GM21619 (cell line): ENCODE measurements at regions not wholly inside any gene's neighbourhood (a gene's known extent, or its start where the extent isn't known, plus 50 kb on each side); places are given as distances from the start of the nearest gene placed in this dataset.

Source experiments
- ATAC-seq: cut with Tn5 transposase; IDR thresholded peaks from one replicate; pipeline ENCODE4 v1.9.1; 2021; ENCODE audit not compliant: unreplicated experiment

DNA sequence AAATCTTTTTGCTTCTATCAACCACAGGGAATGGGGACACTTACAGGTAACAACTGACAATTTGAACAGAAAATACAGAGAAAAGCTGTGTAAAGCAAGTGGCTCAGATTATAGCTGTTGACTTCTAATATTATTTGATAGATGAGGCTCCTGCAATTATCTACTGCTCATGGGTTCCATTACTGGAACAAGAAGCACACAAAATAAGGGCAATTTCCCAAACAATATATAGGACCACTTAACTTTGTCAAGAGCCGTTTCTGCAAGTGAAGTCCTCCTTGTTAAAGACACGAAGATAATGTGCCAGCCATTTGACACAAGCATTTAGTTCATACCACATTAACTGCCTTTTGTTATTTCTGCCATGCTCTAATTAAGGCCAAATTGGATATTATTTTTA, 315.5 kb upstream of the ARID1B start:
- ATAC-seq, result no peak

DNA sequence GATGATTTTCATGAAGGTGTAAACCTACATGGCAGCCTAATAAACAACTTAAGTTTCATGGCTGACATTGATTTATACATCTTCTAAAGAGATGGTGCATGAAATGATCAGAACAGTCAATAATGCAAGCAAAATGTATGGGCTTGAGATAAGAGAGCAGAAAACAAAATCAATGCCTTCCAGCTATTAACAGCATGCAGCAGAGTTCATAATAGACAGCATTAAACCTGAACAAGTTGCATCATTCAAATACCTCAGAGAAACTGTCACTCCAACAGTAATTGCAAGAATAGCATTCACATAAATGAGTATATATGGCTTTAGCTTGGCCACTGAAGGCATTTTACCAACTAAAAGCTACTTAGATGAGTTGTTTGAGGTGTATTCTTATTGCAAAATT, 319.6 kb upstream of the ARID1B start:
- no peak for ATAC-seq

DNA sequence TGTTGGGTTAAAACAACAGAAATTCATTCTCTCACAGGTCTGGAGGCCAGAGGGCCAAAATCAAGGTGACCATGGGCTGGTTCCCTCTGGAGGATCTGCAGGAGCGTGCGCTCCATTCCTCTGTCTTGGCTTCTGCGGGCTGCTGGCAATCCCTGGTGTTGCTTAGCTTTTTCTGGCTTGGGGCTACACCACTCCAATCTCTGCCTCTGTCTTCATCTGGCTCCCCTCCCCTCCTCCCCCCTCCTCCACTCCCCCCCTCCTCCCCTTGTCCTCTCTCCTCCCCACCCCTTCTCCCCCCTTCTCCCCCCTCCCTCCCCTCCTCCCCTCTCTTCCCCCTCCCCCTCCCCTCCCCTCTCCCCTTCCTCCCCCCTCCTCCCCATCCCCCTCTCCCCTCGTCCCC, 321.3 kb upstream of the ARID1B start:
- ATAC-seq, result no peak

DNA sequence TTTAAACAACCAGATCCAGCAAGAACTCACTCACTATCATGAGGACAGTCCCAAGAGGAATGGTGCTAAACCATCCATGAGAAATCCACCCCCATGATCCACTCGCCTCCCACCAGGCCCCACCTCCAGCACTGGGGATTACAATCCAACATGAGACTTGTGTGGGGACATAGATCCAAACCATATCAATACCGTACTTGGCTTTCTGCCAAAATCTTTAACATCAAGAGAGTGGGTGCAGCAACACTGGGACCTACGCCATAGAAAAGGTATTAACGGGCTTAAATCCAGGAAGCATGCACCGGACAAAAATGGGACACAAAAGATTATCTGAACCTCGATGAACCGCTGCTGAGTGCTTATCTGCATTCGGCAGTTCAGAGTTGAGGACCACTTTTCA, 322.3 kb upstream of the ARID1B start:
- no peak for ATAC-seq

DNA sequence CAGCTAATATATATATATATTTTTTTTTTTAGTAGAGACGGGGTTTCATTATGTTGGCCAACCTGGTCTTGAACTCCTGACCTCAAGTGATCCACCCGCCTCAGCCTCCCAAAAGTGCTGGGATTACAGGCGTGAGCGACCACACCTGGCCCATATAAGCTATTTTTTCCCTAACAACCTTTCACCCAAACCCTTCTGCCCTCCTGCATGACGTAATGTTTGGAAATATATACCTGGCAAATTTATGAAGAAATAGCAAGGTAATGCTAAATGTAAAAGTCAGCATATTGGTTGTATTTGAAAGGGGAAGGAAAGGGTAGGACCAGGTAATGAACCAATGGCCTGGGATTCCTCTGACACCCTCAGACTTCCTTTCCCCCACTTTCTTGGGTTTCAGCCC, 325.5 kb upstream of the ARID1B start:
- no peak for ATAC-seq

DNA sequence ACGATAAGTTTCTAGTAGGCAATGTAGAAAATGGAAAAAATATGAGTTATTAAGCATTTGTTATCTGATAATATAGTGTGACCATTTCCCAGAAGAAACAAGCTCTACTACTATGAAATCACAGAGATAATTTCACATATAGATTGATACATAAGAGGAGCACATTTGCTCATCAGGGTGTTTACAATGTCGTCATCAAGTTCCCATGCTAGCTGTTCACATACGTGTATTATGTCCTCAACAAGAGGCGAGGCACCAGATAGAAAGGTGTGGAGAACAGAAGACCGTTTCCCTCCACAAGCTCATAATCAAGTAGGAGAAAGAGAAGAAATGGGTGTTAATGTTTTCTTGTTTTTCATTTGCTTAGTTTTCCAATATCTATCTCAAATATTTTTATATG, 326.1 kb upstream of the ARID1B start:
- ATAC-seq, result no peak

DNA sequence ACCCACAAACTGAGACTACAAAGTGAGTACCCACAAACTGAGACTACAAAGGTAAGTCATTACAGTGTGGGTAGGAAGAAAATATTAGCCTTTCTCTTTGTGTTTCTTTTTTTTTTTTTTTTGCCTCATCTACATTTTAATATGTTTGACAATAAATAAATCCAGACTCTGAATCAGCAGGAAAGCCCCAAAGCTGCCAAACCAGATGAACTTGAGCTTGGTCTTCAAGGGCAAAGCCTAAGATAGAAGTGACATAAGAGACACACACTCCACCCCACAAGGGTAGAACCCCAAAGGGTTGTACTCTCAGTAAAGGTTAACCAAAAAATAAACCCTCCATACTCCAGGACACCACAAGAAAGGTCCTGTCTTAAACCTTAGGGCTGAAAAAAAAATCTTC, 326.8 kb upstream of the ARID1B start:
- ATAC-seq, result no peak

DNA sequence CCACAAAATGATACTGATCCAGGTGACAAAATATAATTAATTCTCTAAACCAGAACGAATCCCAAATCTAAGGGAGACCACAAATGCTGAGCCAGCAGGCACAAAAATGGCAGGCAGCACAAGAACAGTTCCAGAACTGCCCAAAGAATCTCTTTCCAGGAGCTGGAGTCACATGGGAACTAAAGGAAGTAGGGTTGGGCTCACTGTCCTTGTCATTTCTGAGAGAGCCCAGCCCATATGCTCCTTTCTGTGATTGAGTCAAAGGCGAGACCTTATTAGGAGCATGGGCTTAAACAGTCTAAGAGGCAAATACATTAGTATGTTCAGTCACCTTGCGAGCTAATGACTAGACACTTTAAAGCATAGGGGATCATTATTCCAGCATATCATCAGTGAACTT, 327.6 kb upstream of the ARID1B start:
- ATAC-seq, result no peak

DNA sequence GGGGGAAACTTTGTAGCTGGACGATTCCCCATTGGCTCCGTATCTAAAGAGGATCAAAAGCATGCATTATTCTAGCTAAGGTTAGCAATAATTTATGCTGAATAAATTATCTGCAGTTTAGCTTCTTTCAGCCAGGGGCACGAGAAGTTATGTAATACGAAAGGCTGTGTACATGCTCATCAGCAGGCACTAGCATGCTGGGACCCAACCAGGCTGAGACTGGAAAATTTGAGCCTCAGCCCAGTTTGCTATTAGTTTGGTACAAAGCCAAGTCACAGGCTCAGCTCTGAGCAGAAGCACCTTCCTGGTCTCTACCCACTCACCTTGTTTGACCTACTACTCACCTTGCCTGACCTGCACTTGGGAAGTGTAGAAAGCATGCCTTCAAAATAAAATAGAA, 328.1 kb upstream of the ARID1B start:
- ATAC-seq, result no peak

DNA sequence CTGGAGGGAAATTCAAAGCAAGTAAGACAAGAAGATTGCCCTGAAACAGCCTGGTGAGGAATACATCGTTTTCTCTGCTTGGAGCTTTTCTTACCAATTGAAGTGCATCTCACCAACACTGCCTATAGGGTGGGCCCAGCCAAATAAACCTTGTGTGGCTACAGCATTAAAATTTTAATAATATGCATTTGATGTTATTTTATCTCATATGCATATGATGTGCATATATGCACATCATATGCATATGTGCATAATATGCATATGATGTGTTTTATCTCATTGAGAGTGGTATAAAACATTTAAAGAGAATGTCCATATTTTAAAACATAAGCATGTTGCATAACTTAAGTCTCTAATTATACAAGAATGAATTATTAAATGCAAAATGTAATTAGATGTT, 328.6 kb upstream of the ARID1B start:
- no peak for ATAC-seq

DNA sequence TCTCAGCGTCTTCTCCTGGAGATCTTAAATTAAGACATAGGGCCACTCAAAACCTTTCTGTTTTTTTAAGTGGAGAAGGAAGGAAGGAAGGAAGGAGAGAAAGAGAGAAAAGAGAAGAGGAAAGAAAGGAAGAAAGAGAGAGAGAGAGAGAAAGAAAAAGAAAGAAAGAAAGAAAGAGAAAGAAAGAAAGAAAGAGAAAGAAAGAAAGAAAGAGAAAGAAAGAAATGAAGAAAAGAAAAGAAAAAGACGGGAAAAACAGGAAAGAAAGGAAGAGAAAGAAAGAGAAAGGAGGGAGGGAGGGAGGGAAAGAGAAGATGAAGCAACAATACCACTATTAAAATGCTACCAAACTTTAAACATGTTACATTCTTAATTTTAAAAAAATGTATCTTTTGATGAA, 336.5 kb upstream of the ARID1B start:
- ATAC-seq, result no peak

DNA sequence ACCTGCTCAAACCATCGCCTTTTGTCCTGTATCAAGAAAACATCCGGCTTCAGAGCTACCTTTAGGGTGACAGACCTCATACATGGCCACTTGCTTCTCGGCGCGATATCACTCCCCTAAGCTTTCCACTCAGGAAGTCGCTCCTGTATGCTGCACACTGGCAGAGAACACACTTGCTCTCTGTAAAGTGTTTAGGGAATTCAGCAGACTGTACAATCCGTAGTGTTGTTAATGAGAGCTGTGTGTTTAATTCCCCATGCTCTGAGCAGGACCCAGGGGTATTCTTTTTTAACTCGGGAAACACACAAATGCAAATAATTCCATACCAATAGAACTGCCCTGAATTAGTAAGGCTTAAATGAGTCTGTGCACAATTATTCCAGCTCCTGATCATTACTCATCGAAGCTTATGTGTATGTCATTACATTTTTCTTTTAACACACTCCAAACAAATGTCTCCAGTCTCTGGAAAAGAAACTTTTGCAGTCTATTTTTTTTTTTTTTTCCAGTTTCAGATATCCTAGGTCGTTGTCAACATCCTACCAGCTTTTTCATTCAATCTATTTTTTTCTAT, 338.7 kb upstream of the ARID1B start:
- no peak for ATAC-seq

DNA sequence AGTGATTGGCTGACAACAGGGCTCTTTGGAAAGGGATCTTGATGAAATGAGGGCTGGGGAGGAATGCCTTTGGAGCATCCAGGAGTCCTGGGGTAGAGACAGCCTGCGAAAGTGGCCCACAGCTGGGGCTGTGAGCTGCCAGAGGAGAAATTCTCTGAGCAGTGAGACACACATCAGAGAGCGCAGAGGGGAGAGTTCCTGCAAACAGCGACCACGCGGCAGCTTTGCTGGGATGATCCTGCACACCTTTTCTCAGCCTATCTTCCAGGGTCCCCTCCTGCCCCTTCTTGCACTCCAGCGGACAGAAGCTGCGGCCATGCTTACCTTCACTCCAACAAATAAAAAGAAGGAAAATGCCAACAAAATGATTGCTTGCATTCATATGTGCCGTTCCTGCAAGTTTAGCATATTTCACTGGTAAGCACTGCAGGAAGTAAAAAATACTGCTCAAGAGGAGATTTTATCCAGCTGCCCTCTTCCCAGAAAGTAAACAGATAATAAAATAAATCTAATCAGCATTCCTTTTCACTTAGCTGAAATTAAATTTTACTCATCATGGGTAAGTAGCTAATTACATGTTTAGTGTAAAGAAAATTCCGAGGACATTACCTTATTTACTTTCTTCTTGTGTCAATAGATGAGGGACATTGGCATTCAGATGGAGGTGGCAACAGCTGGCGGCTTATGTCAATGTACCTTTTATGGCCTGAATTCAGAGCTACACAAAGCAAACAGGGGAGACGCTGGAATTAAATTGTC, 339.9 kb upstream of the ARID1B start:
- no peak for ATAC-seq

DNA sequence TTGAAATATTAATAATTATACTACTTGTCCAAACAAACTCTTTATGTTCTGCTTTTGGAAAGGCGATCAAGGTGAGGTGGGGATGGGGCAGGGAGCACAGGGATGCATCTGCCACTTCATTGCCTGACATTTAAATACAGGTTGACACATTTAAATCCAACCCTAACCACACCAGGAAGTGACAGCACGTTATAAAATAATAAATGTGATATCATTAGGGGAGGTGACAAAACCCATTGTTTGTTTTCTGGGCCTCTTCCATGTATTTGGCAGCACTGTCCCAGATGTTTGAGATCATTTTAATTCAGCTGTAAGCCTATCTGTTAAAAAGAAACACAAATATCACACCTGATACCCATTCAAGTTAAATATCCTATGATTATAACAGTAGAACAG, 342.4 kb upstream of the ARID1B start:
- ATAC-seq, result no peak

DNA sequence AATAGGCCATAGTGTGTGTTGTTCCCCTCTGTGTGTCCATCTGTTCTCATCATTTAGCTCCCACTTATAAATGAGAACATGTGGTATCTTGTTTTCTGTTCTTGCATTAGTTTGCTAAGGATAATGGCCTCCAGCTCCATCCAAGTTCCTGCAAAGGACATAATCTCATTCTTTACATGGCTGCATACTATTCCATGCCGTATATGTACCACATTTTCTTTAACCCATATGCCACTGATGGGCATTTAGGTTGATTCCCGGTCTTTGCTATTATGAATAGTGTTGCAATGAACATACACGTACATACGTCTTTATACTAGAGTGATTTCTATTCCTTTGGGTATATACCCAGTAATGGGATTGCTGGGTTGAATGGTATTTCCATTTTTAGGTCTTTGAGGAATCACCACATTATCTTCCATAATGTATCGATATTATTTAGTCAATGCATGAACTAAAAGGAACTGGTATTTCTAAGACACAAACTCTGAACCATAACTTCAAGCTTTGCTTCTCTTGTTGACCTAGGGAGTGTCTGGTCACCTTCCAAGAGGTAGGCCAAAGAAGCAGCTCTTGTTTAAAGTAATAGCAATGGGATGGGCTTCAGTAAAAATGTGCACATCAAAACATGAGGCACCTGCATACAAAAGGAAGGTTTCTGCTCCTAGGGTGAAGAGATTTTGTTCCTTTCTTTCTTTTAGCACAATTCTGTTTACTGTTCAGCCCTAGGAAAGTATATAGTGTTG, 343.0 kb upstream of the ARID1B start:
- no peak for ATAC-seq

DNA sequence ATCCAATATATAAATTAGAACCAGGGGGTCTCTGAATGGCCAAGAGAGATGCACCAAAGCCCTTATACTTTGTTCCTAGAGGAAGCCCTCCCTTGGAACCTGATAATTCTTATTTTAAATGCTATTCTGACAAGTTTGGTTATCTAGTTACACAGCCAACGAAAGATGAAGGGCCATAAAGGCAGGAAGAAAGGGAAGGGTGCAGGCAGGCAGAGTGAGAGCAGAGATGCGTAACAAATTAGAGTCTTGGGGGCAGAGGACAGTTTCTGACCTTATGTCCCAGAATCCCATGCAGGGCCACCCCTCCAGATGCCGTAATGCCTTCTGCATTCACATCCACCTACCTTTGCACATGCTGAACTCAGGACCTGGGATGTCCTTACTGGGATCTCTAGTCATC, 344.6 kb upstream of the ARID1B start:
- ATAC-seq, result no peak

DNA sequence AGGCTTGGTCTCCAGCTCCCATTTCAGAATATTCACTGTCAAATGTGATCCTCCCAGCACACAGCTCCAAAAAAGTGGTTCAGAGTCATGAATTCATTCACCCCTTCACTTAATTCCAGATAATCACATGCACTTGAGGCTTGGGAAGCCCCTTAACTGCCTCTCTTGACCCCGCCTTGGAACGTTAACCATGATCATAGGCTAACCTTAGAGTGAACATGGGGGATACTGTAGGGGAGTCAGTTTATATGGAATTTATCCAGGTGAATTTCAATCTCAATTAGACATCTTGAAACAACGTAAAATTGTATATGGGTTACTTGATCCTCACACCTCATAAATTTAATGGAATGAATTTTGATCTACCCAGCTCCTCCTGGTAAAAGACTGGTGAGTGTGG, 346.8 kb upstream of the ARID1B start:
- no peak for ATAC-seq

DNA sequence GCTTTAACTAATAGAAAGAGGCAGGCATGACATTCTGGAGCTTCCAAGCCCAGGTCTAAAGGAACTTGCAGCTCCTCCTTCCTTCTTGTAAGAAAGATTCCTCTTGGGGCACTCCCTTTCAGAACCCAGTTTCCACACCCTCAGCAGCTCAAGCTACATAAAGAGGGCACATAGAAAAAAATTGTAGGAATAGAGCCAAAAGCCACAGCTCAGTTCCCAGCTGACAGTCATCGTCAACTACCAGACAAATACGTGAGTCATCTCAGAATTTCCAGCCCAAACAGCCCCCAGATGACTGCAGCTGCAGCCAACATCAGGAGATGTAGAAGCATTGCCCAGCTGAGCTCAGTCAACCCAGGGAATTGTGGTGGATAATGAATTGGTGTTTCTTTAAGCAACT, 349.8 kb upstream of the ARID1B start:
- ATAC-seq, result no peak

DNA sequence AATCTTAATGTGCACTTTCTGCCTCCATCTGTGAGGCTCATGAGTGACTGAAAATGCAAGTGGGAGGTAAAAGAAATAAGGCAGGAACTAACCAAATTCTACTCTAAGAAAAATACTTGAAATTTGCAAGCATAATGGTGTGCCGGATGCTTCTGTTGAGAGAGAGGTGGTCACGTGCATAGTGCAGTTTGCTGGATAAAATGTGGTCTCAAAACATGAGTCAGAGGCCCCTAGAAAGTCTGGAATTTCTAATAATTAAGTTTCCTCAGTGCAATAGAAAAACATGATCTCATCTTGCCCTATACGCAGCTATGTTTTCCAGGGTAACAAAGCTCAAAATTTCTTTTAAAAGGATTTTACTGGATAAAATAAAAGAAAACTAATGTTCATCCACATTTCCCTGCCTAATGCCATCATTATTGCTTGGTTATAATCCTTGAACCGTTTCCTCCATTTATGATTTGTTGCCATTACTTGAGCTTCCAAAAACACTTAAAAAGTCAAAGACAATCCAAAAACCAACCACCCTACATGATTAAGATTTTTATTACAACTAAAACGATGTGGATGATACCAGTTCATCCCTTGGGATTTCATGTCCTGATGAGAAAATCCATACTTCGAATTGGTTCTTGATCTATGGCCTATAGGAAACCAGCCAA, 351.7 kb upstream of the ARID1B start:
- no peak for ATAC-seq

DNA sequence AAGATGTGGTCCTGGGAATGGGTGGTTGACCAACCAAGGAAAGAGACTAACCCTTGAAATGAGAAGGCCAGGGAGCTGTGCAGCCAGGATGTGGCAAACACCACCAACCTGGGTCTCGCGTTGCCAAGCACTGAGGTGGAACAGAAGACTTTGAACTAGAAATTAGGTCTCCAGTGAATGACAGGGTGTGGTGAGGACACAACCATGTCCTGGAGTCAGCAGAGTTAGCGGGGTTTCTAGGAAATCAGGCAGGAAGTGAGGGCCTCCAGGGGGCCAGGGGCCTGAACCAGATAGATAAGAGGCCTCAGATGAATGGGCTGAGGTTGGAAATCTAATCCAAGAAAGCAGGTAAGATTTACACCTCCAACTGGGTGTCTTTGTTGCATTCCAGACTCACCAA, 353.3 kb upstream of the ARID1B start:
- no peak for ATAC-seq

DNA sequence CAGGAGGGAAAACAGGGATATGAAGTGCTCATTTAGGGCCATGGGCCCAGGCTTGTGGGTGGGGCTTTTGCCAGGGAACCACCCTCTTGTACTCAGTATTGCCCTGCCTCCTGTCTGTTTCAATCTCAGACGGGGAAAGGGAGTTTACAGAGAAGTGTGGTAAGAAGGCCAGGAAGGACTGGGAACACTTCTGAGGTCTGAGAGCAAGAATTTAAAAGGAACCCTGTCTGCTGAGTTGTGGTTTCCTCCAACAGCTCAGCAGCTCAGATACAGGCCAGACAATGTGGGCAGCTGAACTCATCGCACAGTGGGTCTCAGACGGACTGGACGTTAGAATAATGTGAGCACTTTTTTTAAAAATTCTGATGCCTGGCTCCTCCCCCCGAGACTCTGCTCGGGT, 354.1 kb upstream of the ARID1B start:
- no peak for ATAC-seq

DNA sequence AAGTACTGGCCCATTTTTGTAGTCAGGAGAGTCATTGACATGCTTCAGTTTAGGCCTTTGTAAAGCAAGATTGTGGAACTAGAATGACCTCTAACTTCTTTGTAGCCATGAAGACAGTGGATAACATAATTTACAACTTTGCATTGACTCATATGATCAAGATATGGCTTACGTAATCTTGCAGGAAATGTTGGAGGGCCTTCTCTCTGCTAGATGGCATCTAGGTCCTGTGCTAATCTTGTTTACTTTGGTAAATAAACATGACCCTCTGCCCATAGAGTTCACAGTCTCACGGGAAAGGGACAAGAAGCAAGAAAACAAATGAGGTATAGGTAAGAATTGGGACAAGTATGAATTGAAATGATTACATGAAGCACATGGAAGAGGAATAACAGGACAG, 355.2 kb upstream of the ARID1B start:
- ATAC-seq, result no peak
